Hepatocyte (in vitro differentiated cells): ENCODE measurements at regions not wholly inside any gene's neighbourhood (a gene's known extent, or its start where the extent isn't known, plus 50 kb on each side); places are given as distances from the start of the nearest gene placed in this dataset.

Experiments used
- DNase-seq: peaks from one replicate; pipeline ENCODE4 v3.0.0-alpha.2; 2016; ENCODE audit warnings: low spot score
- H2AFZ ChIP-seq: fragments of 200-600 bp; sonication (generic); 2 replicates; pipeline ENCODE4 v1.6.0; 2016; ENCODE audit warnings: antibody characterized with exemption, mild to moderate bottlenecking
- H3K27ac ChIP-seq: fragments of 200-600 bp; sonication (generic); 2 replicates; pipeline ENCODE4 v1.5.1; 2016; ENCODE audit warnings: mild to moderate bottlenecking
- H3K27me3 ChIP-seq: fragments of 200-600 bp; sonication (generic); 2 replicates; pipeline ENCODE4 v1.6.1; 2016
- H3K36me3 ChIP-seq: fragments of 200-600 bp; sonication (generic); replicated peaks from 2 replicates; pipeline ENCODE4 v1.5.1; 2016; ENCODE audit warnings: low read depth; ENCODE audit not compliant: insufficient read depth
- H3K4me1 ChIP-seq: fragments of 200-600 bp; sonication (generic); 2 replicates; pipeline ENCODE4 v1.5.1; 2016; ENCODE audit warnings: mild to moderate bottlenecking, moderate library complexity; ENCODE audit not compliant: insufficient read depth
- H3K4me2 ChIP-seq: fragments of 200-600 bp; sonication (generic); 2 replicates; pipeline ENCODE4 v1.6.0; 2016
- H3K4me3 ChIP-seq: fragments of 200-600 bp; sonication (generic); 2 replicates; pipeline ENCODE4 v1.5.1; 2016; ENCODE audit warnings: mild to moderate bottlenecking
- H3K79me2 ChIP-seq: fragments of 200-600 bp; sonication (generic); 2 replicates; pipeline ENCODE4 v1.6.0; 2017; ENCODE audit warnings: mild to moderate bottlenecking
- H3K9me2 ChIP-seq: fragments of 200-600 bp; sonication (generic); replicated peaks from 2 replicates; pipeline ENCODE4 v1.6.0; 2017; ENCODE audit warnings: mild to moderate bottlenecking; ENCODE audit not compliant: insufficient read depth
- H3K9me3 ChIP-seq: fragments of 200-600 bp; sonication (generic); 2 replicates; pipeline ENCODE4 v1.5.1; 2016; ENCODE audit warnings: low read depth, mild to moderate bottlenecking
- H4K20me1 ChIP-seq: fragments of 200-600 bp; sonication (generic); 2 replicates; pipeline ENCODE4 v1.6.0; 2016; ENCODE audit warnings: mild to moderate bottlenecking; ENCODE audit not compliant: insufficient read depth, poor library complexity, severe bottlenecking
- EZH2 ChIP-seq: fragments of 200-600 bp; sonication (generic); IDR thresholded peaks from 2 replicates; pipeline ENCODE4 v1.6.1; 2016; ENCODE audit warnings: antibody characterized with exemption, mild to moderate bottlenecking, borderline replicate concordance
- EZH2phosphoT487 ChIP-seq: fragments of 200-600 bp; sonication (generic); IDR thresholded peaks from one replicate; pipeline ENCODE4 v1.6.1; 2018; ENCODE audit warnings: antibody characterized with exemption, mild to moderate bottlenecking, low read depth, moderate library complexity; ENCODE audit not compliant: unreplicated experiment, severe bottlenecking
- WGBS: methylation state at CpG from one replicate; pipeline ENCODE4 v1.1.6; 2016; ENCODE audit warnings: low lambda C conversion rate; ENCODE audit errors: missing lambda C conversion rate; 5-methylcytosine and 5-hydroxymethylcytosine counted together
- TF ChIP-seq, protein P1 (sequence below): fragments of 200-600 bp; sonication (generic); IDR thresholded peaks from 2 replicates; pipeline ENCODE4 v1.5.1; 2016; ENCODE audit warnings: antibody characterized with exemption, mild to moderate bottlenecking; ENCODE audit not compliant: poor library complexity

DNA sequence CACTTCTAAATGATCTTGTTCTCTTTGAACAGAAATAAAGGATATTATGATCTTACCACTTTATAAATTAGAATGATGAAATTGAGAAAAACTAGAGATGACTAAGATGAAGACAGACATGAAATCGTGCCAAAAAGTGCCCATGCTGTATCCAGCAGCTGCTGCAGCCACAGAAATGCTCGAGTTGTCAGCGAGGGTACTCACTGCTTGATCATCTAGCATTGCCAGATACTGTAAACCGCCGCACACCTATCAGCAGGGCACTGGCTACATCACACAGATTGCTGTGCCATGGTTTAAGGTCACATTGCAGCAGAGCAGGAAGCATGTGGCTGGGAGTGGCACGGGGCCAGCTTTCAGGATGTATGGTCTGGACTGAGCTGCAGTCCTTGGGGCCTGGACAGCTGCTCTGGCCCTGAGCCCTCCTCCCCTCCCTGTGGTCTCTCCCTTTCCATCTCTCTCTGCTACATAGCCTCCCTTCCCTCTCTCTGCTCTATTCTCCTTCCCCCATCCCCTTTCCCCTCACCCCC, 51.0 kb upstream of the SEPTIN5 start:
- Histone ChIP-seq H3K79me2 (no peaks in the 10 kb centered on the region), H3K27me3 (no peaks in the 10 kb centered on the region), H3K9me2 (no peaks in the 10 kb centered on the region), H3K27ac (no peak overlapping the region), H3K4me1 (peaks cover 5% of the 10 kb centered on the region), H3K4me3 (no peak overlapping the region), H3K4me2 (no peak overlapping the region), H4K20me1 (no peaks in the 10 kb centered on the region), H3K36me3 (no peaks in the 10 kb centered on the region), H2AFZ (no peak overlapping the region), H3K9me3 (no peaks in the 10 kb centered on the region)
- TF ChIP-seq, protein P1, sequence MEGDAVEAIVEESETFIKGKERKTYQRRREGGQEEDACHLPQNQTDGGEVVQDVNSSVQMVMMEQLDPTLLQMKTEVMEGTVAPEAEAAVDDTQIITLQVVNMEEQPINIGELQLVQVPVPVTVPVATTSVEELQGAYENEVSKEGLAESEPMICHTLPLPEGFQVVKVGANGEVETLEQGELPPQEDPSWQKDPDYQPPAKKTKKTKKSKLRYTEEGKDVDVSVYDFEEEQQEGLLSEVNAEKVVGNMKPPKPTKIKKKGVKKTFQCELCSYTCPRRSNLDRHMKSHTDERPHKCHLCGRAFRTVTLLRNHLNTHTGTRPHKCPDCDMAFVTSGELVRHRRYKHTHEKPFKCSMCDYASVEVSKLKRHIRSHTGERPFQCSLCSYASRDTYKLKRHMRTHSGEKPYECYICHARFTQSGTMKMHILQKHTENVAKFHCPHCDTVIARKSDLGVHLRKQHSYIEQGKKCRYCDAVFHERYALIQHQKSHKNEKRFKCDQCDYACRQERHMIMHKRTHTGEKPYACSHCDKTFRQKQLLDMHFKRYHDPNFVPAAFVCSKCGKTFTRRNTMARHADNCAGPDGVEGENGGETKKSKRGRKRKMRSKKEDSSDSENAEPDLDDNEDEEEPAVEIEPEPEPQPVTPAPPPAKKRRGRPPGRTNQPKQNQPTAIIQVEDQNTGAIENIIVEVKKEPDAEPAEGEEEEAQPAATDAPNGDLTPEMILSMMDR, result no peak
- no peak for TF ChIP-seq EZH2phosphoT487
- no peak for TF ChIP-seq EZH2
- DNase-seq, result no peak
- WGBS, result 83% methylated on average over 6 of the region's 6 CpGs

DNA sequence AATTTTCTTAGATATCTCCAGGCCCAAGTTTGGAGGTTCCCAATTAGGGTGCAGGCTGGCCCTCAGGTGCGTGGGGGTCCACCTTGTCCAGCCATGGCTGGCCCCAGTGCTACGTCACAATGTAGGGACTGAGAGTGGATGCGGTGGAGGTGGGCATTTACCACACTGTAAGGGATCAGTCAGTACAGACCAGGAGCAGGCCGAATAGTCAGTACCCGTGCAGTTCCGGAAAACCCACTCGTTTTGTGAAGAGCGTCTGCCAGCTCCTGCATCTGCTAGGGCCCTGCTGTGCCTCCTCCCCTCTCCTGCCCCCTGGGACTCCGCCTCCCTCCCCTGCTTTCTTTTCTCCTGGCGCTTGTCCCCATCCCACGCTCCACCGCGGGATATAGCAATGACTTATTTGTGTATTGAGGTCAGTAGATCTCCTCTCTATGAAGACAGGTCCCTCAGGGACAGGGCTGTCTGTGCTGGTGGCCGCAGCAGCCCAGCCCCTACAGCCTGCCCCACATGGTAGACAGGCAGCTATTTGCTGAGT, 50.4 kb upstream of the SEPTIN5 start:
- 46% methylated on average over 12 of the region's 14 CpGs for WGBS
- H3K4me3 ChIP-seq, result no peak overlapping the region
- TF ChIP-seq, protein P1, result no peak
- TF ChIP-seq EZH2phosphoT487, result no peak
- TF ChIP-seq EZH2, result no peak
- H3K4me2 ChIP-seq, result no peak overlapping the region
- no peaks in the 10 kb centered on the region for H3K9me3 ChIP-seq
- H3K27ac ChIP-seq, result no peak overlapping the region
- H3K27me3 ChIP-seq, result no peaks in the 10 kb centered on the region
- no peaks in the 10 kb centered on the region for H3K36me3 ChIP-seq
- H3K79me2 ChIP-seq, result no peaks in the 10 kb centered on the region
- no peak for DNase-seq
- no peaks in the 10 kb centered on the region for H3K9me2 ChIP-seq
- no peak overlapping the region for H2AFZ ChIP-seq
- no peaks in the 10 kb centered on the region for H4K20me1 ChIP-seq
- peaks cover 5% of the 10 kb centered on the region for H3K4me1 ChIP-seq

DNA sequence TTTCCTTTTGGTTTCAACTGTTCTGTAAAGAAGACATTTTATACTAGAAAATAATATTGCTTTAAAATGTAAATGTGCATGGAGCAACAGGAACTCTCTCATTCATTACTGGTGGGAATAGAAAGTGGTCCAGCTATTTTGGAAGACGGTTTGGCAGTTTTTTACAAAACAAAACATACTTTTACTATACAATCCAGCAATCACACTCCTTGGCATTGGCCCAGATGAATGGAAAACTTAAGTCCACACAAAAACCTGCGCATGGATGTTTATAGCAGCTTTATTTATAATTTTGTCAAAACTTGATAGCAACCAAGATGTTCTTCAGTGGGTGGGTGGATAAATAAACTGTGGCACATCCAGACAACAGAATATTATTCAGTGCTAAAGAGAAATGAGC, 49.9 kb upstream of the SEPTIN5 start:
- Histone ChIP-seq H3K9me2 (no peaks in the 10 kb centered on the region), H2AFZ (no peak overlapping the region), H3K9me3 (no peaks in the 10 kb centered on the region), H3K4me2 (no peak overlapping the region), H3K79me2 (no peaks in the 10 kb centered on the region), H3K27ac (no peak overlapping the region), H3K36me3 (no peaks in the 10 kb centered on the region), H3K4me1 (peaks cover 5% of the 10 kb centered on the region), H3K4me3 (no peak overlapping the region), H4K20me1 (no peaks in the 10 kb centered on the region), H3K27me3 (no peaks in the 10 kb centered on the region)
- no peak for DNase-seq
- TF ChIP-seq EZH2, result no peak
- TF ChIP-seq, protein P1, result no peak
- no peak for TF ChIP-seq EZH2phosphoT487
- WGBS, result 77% methylated on average over 2 of the region's 2 CpGs
